NCI-H748 (cell line): ENCODE measurements at regions not wholly inside any gene's neighbourhood (a gene's known extent, or its start where the extent isn't known, plus 50 kb on each side); places are given as distances from the start of the nearest gene placed in this dataset.

ENCODE experiments used
- DNase-seq: peaks from one replicate; lab custom pipeline; 2025; ENCODE audit not compliant: unreplicated experiment; lab: John Stamatoyannopoulos, UW

DNA sequence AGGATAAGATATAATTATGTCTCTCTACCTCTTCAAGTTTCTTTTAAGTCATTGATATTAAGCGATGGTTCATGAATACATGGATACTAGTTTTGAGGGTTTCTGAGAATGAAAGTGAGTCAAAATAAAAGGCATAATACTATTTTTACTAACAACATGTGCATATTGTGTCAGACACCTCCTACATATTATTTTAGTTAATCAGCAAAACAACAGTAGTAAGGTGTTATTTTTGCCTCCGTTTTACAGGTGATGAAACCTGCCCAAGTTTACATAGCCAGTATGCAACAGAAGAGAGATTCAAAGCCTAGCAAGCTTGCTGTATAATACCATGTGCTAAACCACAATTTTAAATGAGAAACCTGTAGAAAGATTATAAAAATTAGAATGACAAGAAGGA lies 544.1 kb downstream of the EPHA5 start:
- no peak for DNase-seq

DNA sequence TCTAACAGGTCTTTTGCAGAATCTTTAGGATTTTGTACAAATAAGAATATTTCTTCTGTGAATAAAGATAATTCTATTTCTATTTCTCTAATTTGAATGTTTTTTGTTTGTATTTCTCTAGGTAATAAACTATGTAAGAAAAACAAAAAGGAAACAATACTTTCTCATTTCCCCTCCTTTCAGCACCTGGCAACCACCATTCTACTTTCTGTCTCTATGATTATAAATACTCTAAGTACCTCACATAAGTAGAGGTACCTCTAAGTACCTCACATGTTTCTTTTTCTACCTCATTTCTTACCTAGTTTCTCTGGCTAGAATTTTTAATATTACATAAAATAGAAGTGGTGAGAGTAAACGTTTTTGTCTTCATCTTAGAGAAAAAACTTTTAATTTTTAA lies 550.0 kb downstream of the EPHA5 start:
- no peak for DNase-seq

DNA sequence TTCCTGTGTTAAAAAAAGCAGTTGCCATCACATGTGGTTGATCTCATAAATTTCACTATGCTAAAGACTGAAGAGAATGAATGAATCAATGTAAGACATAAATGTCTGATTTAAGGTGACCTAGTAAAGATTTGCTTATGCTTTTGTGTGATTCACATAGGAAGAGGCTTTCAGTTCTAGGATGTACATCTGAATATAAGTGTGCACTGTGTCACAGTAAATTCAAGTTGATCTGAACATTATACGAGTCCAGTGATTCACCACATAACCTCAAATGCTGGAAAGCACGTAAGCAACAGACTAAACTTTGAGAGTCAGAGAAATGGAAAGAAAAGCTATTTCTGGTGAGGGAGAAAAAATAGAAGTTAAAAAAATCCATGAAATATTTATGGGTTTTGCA lies 567.9 kb downstream of the EPHA5 start:
- no peak for DNase-seq

DNA sequence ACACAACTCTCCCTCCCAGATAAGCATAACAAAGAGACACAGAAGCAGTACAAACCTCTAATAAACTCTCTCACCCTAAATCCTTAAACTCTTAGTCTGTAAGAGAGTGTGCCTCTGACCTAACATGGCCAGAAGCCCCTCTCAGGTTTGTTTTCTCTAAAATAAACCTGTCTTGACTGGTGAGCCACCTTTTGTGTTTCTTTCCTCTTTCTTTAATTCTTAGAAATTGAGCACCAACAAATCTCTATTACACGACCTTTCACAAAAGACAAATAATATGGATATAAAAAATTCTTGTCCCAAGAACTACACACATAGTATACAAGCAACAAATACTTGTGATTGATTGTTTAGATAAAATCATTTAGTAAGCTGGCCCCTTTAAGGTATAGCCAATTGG lies 573.7 kb downstream of the EPHA5 start:
- no peak for DNase-seq

DNA sequence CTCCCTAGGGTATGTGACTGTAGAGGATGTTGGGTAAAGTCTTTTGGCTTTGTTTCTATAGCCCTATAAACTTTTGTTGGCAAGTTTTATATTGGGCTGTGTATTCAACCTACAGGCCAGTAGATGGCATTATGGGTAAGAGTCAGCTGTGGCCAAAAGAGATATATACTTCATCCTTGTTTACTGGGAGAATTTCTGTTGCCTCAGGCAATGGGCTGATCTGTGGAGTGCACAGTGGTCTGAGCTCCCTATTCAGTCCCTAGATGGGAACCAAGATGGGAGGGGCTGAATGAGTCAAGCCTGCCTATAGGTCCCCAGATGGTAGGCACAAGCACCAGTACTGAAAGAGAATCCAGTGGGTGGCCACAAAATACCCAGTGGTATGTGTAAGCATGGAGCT lies 580.6 kb downstream of the EPHA5 start:
- DNase-seq = no peak

DNA sequence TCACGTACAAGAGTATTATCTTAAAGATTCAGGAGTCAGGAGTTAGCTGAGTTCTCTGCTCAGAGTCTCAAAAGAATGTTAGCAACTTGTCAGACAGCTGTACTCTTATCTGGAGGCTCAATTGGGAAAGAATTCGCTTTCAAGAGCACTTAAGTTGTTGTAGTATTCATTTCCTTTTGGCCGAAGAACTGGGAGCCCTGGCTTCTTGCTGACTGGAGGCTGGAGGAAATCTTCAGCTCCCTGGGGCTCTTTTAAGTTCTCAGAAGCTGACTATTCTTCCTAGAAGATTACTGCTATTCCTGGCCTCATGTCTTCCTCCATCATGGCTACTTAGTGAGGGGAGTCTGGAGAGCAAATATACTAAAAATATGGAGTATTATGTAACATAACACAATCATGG lies 587.2 kb downstream of the EPHA5 start:
- no peak for DNase-seq

DNA sequence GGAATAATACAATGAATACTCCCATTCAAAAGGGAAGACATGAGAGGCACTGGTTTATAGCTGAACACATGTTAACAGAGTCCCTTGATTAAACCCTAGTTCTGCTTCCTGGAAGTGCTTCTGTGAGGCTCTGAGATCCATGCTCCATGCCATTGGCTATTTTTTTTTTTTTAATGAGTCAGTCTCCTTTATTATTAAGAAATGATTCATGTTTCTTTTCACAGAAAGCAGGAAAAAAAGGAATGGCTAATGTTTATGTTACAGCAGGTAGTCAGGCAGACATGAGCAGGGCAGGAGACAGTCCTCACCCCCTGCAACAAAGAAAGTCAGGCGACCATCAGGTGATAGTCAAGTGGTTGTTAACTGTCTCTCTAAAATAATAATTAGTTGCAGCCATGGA lies 598.7 kb downstream of the EPHA5 start:
- no peak for DNase-seq

DNA sequence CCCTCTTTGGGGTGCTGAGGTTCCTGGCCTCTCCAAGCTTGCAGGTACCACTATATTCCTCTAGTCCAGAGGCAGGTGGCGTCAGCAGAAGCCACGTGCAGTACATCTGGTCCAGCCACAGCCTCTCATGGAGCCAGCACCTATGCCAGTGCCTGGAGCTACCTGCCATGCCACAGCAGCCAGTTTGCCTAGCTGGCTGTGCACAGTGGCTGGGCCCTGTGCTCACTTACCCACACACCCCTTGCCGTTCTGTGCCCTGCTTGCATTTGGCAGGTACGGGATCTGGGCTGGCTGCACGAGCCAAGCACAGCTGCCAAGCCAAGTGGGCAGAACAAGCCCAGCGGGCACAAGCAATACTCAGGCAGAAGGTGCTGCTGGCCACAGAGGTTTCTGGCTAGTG lies 601.1 kb downstream of the EPHA5 start:
- no peak for DNase-seq

DNA sequence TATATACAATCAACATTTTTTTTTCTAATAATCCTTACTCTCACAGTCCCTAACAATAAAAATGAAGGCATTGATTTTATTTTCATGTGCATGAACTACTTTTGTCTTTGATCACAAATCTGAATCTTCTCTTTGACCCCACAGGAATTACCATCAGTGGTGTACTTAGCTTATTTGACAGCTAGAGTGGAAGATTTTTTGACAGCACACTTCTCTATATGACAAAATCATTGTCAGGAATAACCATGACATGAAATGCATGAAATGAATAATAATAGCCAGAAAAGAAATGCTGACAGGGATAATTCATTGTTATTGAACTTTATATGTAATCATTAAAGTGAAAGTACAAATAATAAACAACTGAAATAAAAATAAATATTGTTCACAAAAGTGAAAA lies 604.2 kb downstream of the EPHA5 start:
- DNase-seq = no peak

DNA sequence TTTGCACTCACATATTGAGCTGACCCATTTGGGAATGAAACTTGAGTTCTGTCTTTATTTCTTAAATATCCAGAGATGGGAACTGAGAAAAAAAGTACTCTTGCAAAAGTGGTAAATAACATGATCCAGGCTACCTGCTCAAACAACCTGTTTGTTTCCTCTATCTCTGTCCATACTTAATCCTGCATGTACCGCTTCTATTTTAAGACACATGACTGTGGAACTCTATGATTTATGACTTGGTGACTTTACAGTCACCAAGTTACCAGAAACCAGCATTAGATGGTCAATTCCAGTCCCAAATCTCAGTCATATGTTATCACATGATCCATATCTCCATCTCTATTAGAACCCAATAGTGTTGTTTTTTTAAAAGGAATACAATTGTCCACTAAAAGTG lies 606.7 kb downstream of the EPHA5 start:
- no peak for DNase-seq

DNA sequence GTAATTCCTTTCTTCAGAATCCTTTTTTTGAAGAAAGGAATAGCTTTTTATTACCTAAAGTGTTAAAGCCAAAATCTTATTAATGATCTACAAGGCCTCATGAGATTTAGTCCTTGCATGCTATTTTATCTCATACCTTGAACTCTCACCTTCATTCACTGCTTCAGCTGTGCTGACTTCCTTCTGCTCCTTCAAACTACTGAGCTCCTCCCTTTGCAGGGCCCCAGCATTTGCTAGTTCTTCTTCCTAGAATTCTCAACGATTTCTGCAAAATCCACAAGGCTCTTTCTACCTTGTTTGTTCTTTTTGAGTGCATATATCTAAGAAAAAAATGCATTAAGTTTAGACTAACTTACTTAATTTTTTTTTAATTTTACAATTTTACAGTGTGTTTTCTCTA lies 619.5 kb downstream of the EPHA5 start:
- DNase-seq = no peak

DNA sequence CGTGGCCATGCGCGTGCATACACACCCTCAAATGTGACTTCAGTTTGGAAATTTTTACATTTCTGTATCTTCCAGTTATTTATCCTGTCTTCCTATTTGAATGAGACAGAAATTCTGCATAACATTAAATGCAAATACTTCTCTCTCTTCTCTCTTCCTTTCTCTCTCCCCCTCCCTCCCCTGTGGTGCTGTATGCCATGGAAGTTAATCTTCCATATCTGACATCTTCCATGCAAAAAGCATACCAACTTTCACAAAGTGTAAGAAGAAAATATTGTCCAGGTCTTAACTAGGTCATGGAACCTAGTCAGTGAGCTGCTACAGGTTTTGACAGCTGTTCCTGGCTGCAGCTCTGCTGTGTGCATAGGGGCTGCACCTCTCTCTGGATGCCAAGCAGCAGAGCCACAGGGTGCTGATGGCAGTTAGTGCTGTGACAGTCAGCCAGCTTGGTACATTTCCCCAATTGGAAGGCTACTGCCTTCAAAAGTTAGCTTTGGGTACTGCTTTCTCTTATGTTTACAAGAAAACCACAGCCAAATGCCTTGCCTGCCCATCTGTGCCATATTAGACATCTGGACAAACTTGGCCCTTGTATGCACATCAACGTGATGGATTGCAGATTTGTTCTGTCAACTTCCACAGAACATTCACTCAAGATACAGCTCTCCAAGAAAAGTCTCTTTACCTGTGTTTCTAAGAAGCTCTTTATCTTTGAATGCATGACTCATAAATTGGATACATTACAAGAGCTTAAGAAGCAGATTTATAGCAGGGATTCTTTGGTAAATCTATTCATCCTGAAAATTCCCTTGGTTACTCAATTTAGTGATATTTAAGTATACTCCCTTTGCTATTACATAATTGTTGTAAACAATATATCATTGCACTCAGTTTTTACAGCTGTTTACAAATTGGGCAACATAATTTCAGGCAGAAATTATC lies 623.8 kb downstream of the EPHA5 start:
- DNase-seq = no peak

DNA sequence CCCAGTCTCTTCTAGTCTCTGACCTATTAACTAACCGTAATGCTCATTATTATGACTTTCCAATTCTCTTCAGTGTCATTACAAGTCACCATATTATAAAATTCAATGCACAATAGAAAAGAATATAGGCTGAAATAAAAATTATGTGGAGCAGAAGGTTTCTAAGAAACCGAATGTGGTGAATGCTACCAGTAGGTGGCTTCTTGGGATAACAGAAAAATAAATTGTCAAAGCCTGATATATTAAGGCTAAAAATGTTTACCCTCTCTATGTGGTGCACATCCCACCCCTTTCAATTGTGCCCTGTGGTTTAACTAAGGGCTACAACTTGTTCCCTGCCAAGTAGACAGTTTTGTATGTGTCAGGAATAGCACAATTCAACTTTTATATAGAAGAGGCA lies 624.6 kb upstream of the TECRL start:
- no peak for DNase-seq

DNA sequence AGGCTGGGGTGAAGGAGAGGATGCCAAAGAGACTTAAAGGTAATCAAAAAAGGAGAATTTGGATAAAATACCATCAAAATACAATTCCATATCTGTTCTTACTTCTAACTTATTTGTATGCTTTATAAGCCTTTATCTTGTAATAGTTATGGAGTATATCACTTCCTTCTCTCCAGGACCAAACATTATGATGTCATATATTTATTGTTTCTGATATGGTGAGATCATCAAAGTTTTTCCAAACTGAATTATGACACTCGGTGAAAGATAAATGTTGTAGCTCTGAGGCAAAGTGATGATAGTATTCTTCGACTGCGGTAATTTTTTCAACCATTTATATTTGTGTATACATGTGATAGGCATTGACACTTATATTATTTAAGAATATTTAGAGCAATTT lies 619.3 kb upstream of the TECRL start:
- no peak for DNase-seq

DNA sequence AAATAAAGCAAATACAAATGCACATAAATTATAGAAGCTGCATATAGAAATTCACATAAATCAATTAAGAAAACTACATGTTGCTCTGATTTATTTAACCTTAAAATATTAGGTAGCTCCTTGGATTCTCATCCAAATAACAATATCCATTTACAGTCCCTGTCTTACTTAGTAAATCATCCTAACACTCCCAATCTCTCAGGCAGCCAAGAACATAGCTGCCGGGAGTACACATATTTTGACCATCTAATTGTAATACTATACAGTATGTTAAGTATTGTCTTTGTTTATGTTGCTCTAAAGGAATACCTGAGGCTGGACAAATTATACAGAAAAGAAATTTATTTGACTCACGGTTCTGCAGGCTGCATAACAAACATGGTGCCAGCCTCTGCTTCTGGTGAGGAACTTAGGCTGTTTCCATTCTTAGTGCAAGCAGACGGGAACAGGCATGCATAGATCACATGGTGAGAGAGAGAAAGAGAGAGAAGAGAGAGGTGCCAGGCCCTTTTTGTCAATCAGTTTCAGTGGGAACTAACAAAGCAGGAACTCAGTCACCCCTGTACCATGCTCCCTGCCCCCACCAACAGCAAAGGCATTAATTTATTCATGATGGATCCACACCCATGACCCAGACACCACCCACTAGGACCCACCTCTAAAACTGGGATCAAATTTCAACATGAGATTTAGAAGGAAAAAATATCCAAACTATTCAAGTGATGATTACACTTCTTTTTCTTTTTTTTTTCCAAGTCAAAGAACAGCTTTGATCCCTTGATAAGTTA lies 614.8 kb upstream of the TECRL start:
- DNase-seq = no peak

DNA sequence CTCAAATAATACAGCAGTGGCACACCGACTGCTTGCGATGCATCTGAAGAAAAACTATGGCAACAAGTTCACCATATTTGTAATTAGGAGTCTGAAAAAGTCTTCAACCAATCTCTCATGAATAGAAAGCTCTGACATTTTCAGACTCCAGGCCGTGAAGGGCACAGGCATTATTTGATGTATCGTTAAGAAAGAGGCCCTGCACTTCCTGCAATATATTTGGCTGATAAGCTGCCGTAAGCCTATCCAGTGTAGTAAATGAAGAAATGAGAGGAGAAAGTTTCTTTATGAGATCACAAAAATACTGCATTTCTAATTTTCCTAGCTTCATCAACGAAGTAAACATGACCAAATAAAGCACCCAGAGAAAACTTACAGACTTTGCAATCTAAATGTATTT lies 613.8 kb upstream of the TECRL start:
- no peak for DNase-seq

DNA sequence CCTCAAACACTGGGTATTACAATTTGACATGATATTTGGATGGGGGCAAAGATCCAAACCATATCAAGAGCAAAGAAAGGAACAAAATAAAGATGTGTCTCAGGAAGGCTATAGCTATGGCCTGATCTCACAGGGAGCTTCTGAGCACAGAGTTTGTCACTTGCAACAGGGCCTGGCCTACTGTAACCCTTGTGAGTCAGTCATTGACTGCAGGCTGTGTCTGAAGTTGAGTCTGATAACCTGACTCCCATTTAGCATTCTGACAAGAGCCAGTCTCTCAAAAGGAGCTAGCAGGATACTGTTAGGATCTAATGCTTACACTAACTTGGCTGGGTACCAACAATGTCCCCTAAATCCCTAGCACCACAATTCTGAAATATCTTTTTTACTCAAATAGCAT lies 612.5 kb upstream of the TECRL start:
- DNase-seq = no peak

DNA sequence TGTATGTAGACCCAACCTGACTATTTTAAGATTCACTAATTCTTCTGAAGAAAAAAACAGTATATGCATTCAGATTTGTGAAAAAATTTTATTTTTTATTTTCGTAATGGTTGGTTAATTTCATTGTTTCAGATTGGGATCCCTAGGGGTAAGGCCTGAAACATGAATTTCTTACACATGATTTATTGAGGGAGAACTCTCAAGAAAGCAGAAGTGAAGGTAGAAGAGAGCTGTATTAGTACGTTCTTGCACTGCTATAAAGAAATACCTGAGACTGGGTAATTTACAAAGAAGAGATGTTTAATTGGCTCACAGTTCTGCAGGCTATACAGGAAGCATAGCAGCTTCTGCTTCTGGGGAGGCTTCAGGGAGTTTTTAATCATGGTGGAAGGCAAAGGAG lies 611.9 kb upstream of the TECRL start:
- no peak for DNase-seq

DNA sequence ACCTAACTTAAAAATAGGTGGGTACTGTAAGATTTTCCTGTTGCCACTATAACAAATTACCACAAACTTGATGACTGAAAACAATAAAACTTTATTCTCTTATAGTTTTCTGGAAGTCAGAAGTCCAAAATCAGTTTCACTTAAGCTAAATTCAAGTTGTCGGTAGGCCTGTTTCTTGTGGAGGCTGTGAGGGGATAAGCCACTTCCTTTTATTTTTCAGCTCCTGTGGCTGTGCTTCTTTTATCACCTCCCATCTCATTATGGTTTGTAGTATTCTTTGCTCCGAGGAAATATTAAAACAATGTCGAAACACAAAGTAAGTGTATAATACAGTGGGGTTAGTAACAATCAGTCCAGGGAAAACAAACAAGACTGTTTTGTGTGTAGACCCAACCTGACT lies 610.5 kb upstream of the TECRL start:
- no peak for DNase-seq

DNA sequence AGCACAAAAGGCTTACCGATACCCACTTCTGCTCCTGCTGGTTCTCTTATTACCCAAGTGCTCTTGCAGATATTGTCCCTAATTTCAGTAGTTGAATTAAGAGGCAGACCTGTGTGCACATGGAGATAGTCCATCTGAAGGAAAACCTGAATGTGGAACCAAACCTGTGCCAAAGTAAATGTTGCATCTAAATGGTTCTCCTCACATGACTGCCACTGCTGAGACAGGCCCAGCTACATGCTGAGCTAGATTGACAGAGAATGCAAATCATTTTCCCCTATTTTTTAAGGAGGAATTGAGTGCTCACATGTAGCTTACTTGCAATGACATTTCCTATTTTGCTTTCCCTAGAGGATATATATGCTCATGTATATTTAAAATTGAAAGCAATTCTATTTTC lies 609.1 kb upstream of the TECRL start:
- DNase-seq = no peak

DNA sequence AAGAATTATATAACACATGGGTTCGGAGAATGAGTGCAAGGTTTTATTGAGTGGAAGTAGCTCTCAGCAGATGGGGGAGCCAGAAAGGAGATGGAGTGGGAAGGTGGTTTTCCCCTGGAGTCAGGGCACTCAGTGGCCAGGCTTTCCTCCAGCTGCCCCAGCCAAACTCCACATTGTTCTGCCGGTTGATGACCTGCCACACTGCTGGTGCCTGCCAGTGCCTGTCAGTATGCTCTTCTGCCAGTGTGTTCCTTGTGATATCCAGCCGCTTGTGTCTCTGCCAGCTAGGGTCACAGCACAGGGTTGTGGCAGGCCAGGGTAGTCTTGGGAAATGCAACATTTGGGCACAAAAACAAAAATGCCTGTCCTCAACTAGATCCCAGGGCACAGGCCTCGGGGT lies 604.8 kb upstream of the TECRL start:
- DNase-seq = no peak

DNA sequence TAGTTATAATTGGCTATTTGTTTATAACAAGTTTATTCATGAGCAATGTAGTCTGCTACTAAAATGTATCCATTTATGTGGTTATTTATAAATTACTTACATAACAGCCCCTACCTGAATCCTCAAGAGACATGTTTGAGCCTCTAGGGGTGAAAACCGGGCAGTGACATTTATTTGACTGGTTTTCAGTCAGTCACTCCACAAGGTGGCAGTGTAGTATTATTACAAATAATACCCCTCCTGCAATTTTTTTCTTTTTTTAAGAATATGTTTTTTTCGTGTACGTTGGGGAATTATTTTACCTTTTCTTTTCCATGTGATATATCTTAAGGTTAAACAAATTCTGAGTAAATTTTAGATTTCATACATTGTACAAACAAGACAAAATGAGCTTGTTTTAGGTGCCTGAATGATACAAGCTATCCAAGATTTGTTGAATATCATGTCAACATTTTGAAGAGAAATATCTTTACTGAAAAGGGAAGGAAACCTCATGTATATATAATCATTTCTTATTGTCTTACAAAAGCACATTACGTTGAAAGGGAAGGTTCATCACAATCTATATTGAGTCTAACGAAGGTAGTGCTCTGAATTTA lies 598.7 kb upstream of the TECRL start:
- peak; percentile 17 for DNase-seq
